Activated CD4-positive, CD25-positive, alpha-beta regulatory T cell treated with anti-CD3 and anti-CD28 coated beads, Interleukin-2, amount 50 U/mL, for 16 hours (primary cell): ENCODE measurements at regions not wholly inside any gene's neighbourhood (a gene's known extent, or its start where the extent isn't known, plus 50 kb on each side); places are given as distances from the start of the nearest gene placed in this dataset.
"Not testable (repeated sequence)": the region's sequence is repeated elsewhere in the genome, so short reads cannot be mapped to it uniquely, and the experiment has no call there.

Experiments used
- DNase-seq: peaks from one replicate; pipeline ENCODE4 v3.0.0-alpha.2; 2020; ENCODE audit warnings: low read depth, low spot score

GRCh38 chr9:105114318-105114717 is 130.1 kb upstream of the SLC44A1 start:
- DNase-seq = no peak

DNA sequence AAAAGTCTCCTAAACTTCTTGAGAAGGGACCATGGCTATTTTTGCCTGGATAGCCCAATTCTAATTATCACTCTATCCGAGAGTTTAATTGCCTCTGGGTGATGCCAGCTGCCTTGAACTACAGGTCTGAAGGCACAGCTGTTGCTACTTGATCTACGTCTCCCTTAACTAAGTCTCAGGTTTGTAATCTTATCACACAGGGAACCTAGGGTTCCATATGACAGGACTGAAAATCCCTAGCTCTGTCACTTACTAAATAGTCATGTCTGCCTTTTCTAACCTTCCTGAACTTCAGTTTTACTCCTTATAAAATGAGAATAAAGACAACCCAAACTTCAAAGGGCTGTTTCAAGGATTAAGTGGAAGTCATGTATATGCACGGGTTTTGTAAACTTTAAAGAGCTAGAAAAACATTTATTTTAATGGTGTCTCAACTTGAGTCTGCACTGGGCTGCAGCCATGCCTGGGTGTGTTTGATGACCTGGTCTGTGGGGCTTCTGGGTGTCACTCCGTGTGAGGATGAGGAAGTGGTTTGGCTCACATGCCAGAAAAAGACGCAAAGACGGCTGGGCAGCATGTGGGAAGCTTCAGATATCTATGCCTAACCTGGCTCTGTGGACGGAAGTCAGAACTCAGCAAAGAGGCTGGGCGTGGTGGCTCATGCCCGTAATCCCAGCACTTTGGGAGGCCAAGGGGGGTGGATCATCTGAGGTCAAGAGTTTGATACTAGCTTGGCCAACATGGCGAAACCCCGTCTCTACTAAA is 129.3 kb upstream of the SLC44A1 start:
- no peak for DNase-seq

- no peak for DNase-seq
These were observed 128.2 kb upstream of the SLC44A1 start for GRCh38 chr9:105116052-105116868.

GRCh38 chr9:105117234-105117633 is 127.2 kb upstream of the SLC44A1 start:
- no peak for DNase-seq

- no peak for DNase-seq
These were observed 125.8 kb upstream of the SLC44A1 start for GRCh38 chr9:105118636-105119035.

DNA sequence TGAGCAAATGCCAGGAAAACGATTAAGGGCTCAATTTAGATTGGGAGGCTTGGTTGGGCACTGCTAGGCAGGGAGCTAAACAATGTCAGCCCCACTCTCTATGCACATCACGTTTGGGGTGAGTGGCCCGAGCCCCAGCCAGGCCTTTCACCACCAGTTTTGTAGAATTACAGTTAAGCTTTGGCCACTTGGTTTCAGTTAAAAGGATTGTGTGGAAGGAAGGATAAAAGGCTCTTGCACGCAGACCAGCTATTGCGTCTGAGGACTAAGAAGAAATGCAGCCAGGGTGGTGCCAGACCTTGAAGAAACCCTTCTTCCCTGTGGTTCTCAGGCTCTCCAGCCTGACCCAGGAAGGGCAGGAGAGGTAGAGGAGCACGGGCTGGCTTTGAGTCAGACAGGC is 125.3 kb upstream of the SLC44A1 start:
- no peak for DNase-seq

DNA sequence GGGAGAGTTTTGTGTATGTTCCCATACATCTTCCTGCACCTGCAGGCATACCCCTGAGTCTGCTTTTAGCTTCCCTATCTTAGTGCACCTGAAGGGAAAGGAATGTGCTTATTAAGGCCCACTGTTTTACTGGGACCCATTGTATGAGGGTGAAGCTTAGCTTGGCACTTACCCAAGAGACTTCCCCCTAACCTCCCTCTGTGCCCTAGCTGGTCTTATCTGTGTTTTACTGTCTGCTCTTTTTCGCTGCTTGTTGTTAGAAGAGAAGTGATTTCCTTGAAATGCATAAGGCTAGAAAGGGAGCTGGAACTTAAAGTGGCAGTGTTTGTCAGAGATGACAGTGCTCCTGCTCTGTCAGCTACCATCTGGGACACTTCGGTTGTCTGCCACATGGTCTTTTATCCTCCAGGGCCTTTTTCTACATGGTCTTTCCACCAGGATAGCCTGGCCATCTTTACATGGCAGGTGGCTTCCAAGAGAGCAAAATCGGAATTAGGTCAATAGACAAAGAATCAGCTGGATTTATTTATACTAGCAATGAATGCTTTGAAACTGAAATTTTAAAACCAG is 122.5 kb upstream of the SLC44A1 start:
- DNase-seq = no peak

GRCh38 chr9:105124598-105124997 is 119.9 kb upstream of the SLC44A1 start:
- DNase-seq = not testable (repeated sequence)

DNA sequence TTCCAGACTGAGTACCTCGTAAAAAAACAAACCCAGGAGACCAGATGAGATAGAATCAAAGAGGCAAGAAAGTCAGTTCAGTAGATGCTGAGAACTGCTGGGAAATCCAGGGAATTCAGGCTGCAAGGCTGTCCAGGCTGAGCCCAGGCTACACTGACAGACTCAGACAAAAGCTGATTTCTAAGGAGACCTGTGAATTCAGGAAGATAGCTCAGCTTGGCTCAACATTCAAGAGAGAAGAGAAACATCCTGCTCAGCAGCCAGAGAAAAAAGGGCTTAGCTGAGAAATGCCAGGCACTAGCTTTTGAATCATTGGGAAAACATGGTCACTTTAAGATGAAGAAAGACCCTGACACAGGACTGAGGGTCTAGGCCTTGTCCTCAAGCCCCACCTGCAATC is 118.2 kb upstream of the SLC44A1 start:
- DNase-seq = no peak

DNA sequence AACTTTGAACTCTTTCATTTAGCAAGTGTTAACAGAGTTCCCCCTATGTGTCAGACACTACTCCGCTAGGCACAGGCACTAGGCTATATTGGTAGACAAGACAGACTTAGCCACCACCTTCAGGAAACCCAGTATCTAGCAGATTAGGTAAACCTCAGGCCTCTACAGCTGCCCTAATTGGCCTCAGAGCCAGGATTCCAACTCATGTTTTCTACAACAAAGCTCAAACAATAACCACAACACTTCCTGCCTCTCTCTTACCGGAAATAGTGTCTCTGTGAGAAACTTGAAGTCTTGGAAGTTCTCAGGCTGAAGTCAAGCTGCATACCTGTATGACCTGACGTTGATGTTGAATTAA is 116.6 kb upstream of the SLC44A1 start:
- no peak for DNase-seq

GRCh38 chr9:105128908-105129600 is 115.4 kb upstream of the SLC44A1 start:
- DNase-seq = no peak

DNA sequence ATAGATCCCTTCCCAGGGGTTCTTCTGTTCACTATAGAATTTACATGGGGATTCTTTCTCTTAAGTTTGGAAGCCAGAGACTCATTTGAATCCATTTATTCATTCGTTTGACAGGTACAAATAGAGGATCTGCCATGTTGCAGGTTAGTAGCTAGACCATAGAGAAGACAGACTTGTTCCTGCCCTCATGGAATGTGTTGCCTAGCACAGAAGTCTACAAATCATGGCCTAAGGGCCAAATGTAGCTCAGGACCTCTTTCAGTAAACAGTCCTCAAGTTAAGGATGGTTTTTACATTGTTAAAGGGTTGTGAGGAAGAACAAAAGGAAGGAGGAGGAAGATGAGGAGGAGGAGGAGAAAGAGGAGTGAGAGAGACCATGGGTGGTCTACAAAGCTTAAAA is 114.7 kb upstream of the SLC44A1 start:
- no peak for DNase-seq

DNA sequence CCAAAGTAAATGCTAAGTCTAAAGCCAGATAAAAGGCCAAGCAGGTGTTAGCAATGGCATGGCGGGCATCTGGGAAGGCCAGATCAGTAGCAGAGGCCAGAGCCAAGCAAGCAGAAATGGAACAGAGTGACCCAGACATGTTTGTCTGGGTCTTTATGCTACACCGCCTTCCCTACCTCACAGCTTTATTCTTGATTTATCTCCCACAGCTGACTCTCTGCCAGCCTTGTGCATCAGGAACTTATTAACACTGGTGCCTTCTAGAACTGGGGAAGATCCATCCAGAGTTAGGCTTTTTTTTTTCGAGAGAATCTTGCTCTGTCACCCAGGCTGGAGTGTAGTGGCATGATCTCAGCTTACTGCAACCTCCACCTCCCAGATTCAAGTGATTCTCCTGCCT is 112.5 kb upstream of the SLC44A1 start:
- DNase-seq = no peak

DNA sequence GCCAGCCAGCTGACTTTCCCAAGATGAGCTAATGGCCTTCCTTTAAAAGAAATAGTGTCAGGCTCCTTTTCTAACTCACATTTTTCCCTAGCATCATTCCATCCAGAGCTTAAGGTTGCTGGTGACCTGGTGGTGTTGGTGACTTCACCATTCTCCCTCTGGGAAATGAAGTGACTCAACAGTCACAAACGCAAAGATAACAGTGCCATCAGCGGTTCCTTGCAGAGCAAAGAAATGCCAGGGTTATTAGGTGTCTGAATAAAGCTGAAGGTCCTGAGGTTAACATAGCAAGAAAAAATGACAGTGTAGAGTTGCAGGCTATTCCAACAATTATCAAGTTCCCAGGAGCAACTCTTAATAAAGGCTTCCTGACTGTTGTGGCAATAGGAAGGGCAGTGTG is 111.8 kb upstream of the SLC44A1 start:
- no peak for DNase-seq

GRCh38 chr9:105138306-105138801 is 106.1 kb upstream of the SLC44A1 start:
- no peak for DNase-seq

DNA sequence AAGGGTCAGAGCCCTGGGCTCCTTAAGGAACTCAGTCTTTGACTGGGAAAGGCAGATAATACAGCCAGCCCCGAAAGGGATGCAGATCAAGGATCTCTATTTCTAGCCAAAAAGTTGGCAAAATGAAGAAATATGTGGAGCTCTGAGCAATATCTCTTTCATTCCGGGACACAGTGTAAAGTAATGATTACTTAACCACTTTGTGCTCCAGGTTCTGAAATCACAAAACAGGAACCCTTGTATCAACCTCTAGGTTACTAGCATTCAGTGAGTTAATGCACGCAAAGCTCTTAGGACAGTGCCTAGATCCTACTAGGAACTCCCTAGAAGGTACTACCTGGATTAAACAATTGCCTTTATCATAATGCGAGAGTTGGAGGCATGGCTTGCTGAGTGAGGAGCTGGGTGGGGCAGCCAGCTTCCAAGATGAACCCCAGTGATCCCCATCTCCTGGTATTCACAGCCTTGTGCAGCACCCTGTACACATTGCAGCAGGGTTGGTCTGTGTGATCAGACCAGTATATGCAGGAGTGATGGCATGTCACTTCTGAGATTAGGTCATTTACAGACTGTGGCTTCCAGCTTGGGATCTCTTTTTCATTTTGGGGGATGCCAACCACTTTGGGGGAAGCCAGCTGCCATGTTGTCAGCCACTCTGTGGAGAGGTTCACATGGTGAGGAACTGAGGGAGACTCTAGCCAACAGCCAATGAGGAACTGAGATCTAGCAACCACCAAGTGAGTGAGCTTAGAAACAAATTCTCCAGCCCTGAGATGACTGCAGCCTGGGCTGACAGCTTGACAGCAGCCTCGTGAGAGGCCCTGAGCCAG is 103.1 kb upstream of the SLC44A1 start:
- DNase-seq = no peak

GRCh38 chr9:105141976-105142250 is 102.5 kb upstream of the SLC44A1 start:
- DNase-seq = no peak

DNA sequence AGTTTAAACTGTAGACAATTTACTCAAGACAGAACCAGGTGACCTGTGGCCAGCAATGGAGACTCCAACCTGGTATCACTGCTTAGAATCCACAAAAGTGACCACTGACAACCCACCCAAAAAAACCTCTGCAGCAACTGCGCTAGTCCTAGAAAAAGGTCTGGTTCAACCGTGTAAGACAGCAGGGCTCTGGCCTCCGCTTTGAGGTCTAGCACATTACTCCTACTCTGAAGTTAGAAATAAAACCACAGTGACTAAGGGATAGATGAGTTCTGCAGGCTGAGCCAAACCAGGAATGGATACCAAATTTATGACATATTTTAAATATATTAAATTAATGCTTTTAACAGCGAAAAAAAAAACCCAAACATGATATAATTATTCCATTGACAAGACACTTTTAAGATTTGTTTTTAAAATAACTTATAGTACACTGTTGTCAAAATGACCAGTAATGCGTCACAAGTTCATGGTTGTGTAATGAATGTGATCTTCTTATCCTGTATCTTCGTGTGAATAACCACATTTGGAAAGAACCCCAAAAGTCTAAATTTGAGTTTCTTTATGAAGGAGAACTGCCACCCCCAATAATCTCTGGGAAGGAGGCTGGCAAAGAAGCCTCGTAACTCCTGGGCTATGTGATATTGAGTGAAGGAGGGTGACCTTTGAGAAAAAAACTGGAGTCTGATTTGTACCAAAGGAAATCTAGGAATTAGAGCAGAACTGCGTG is 101.9 kb upstream of the SLC44A1 start:
- no peak for DNase-seq

GRCh38 chr9:105143136-105143430 is 101.4 kb upstream of the SLC44A1 start:
- no peak for DNase-seq

- DNase-seq = no peak
These were observed 100.4 kb upstream of the SLC44A1 start for GRCh38 chr9:105144076-105144475.

- DNase-seq = no peak
These were observed 99.6 kb upstream of the SLC44A1 start for GRCh38 chr9:105144841-105145240.
